CD8-positive, alpha-beta memory T cell (primary cell): ENCODE measurements at regions not wholly inside any gene's neighbourhood (a gene's known extent, or its start where the extent isn't known, plus 50 kb on each side); places are given as distances from the start of the nearest gene placed in this dataset.
"Not testable (repeated sequence)": the region's sequence is repeated elsewhere in the genome, so short reads cannot be mapped to it uniquely, and the experiment has no call there.

ENCODE experiments used
- CTCF ChIA-PET: fragments of 350-600 bp; sonication (Branson Sonifier 250); formaldehyde crosslinking; loops from one replicate; lab custom pipeline; 2021; ENCODE audit warnings: antibody characterized with exemption; lab: Charles Lee
- POLR2A ChIA-PET: fragments of 350-600 bp; sonication (Branson Sonifier 250); formaldehyde crosslinking; loops from one replicate; lab custom pipeline; 2021; ENCODE audit warnings: antibody characterized with exemption; lab: Charles Lee
- DNase-seq, 5 donors: peaks; one replicate each; pipeline versions ENCODE4 v3.0.0 to v3.0.0-alpha.2; 2020 to 2022; ENCODE audit warnings: mixed read lengths in 1 of 5
- H3K27ac ChIP-seq: one replicate; pipeline ENCODE4 v1.7.0; 2013; ENCODE audit warnings: low read depth, mild to moderate bottlenecking, low read length, moderate library complexity
- H3K27me3 ChIP-seq: 2 replicates; pipeline ENCODE4 v1.7.0; 2013; ENCODE audit warnings: low read length, mild to moderate bottlenecking; ENCODE audit not compliant: insufficient read depth, poor library complexity, severe bottlenecking
- H3K36me3 ChIP-seq: 2 replicates; pipeline ENCODE4 v1.7.0; 2013; ENCODE audit warnings: mild to moderate bottlenecking, low read length, moderate library complexity; ENCODE audit not compliant: insufficient read depth
- H3K4me1 ChIP-seq: 2 replicates; pipeline ENCODE4 v1.7.0; 2013; ENCODE audit warnings: mild to moderate bottlenecking, low read length, moderate library complexity; ENCODE audit not compliant: insufficient read depth
- H3K4me3 ChIP-seq: 2 replicates; pipeline ENCODE4 v1.7.0; 2013; ENCODE audit warnings: mild to moderate bottlenecking, low read length
- H3K9me3 ChIP-seq: 2 replicates; pipeline ENCODE4 v1.7.0; 2013; ENCODE audit warnings: mild to moderate bottlenecking, low read length
- H3K27ac Mint-ChIP-seq, 8 donors: one replicate each; pipeline ENCODE4 v1.8.0; 2020 to 2021; ENCODE audit warnings: mixed read lengths in 8 of 8, mild to moderate bottlenecking in 6 of 8, inconsistent platforms in 3 of 8, moderate library complexity in 3 of 8
- H3K27me3 Mint-ChIP-seq, 2 donors: one replicate each; pipeline ENCODE4 v1.8.0; 2020 to 2021; ENCODE audit warnings: mixed read lengths in 2 of 2, mild to moderate bottlenecking in 1 of 2, moderate library complexity in 1 of 2
- H3K36me3 Mint-ChIP-seq, 3 donors: one replicate each; pipeline ENCODE4 v1.8.0; 2020 to 2021; ENCODE audit warnings: mixed read lengths in 3 of 3, inconsistent platforms in 1 of 3, mild to moderate bottlenecking in 1 of 3
- H3K4me1 Mint-ChIP-seq, 3 donors: one replicate each; pipeline ENCODE4 v1.8.0; 2020 to 2021; ENCODE audit warnings: mixed read lengths in 3 of 3, inconsistent platforms in 1 of 3, mild to moderate bottlenecking in 1 of 3
- H3K4me3 Mint-ChIP-seq, 7 donors: one replicate each; pipeline ENCODE4 v1.8.0; 2020 to 2021; ENCODE audit warnings: mixed read lengths in 7 of 7, mild to moderate bottlenecking in 6 of 7, moderate library complexity in 4 of 7, inconsistent platforms in 2 of 7
- H3K9me3 Mint-ChIP-seq, 5 donors: one replicate each; pipeline ENCODE4 v1.8.0; 2020 to 2022; ENCODE audit warnings: mixed read lengths in 5 of 5, mild to moderate bottlenecking in 3 of 5, moderate library complexity in 2 of 5, inconsistent platforms in 1 of 5

DNA sequence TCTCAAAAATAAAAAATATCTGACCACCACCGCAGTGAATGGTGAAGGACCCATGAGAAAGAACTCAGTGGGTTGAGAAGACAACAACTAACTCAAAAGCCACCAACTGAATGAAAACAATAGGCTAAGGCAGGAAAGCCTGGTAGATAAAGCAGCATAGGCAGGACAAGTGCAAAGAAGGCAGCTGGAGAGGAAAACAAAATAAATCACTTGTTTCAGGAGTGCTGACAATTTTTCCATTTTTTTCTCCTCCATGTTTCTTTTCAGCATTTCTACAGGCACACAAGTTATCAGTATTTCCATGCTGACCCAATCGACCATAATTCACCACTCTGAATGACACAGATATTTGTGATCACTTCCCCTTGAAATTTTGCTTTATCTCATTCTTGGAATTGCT, 597.8 kb downstream of the LIG4 start:
- H3K4me3 Mint-ChIP-seq = no peak overlapping the region
- no peaks in the 10 kb centered on the region for H3K27me3 Mint-ChIP-seq
- Histone ChIP-seq H3K36me3 (no peaks in the 10 kb centered on the region), H3K27me3 (no peaks in the 10 kb centered on the region), H3K4me3 (no peak overlapping the region), H3K9me3 (no peaks in the 10 kb centered on the region), H3K4me1 (no peaks in the 10 kb centered on the region), H3K27ac (no peak overlapping the region)
- H3K36me3 Mint-ChIP-seq = no peaks in the 10 kb centered on the region
- ChIA-PET CTCF (no interaction called here), POLR2A (no interaction called here)
- no peak overlapping the region for H3K27ac Mint-ChIP-seq
- H3K4me1 Mint-ChIP-seq = no peaks in the 10 kb centered on the region
- DNase-seq = no peak
- peaks cover 5 to 10% (median 8%) of the 10 kb centered on the region in 5 donors for H3K9me3 Mint-ChIP-seq

DNA sequence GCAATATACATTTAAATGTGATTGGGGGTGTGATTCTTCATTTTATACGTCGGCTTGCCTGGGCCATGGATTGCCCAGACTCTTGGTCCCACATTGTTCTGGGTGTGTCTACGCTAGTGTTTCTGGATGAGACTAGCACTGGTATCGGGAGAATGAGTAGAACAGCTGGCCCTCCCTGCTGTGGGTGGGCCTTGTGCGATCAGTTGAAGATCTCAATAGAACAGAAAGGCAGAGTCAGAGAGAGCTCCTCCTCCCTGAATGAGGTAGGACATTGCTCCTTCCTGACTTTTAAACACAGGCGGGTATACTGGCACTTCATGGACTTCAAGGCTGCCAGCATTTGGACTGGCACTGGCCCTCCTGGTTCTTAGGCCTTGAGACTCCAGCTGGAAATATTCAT, 603.0 kb downstream of the LIG4 start:
- peaks cover 8 to 22% (median 12%) of the 10 kb centered on the region in 5 donors for H3K9me3 Mint-ChIP-seq
- POLR2A ChIA-PET = no interaction called here
- Histone ChIP-seq H3K4me1 (no peaks in the 10 kb centered on the region), H3K4me3 (no peak overlapping the region), H3K27ac (no peak overlapping the region), H3K9me3 (no peaks in the 10 kb centered on the region), H3K36me3 (no peaks in the 10 kb centered on the region), H3K27me3 (no peaks in the 10 kb centered on the region)
- H3K27ac Mint-ChIP-seq = no peak overlapping the region
- H3K36me3 Mint-ChIP-seq = no peaks in the 10 kb centered on the region
- H3K4me1 Mint-ChIP-seq = no peaks in the 10 kb centered on the region
- H3K4me3 Mint-ChIP-seq = no peak overlapping the region
- H3K27me3 Mint-ChIP-seq = no peaks in the 10 kb centered on the region
- DNase-seq = no peak
- CTCF ChIA-PET = no interaction called here

DNA sequence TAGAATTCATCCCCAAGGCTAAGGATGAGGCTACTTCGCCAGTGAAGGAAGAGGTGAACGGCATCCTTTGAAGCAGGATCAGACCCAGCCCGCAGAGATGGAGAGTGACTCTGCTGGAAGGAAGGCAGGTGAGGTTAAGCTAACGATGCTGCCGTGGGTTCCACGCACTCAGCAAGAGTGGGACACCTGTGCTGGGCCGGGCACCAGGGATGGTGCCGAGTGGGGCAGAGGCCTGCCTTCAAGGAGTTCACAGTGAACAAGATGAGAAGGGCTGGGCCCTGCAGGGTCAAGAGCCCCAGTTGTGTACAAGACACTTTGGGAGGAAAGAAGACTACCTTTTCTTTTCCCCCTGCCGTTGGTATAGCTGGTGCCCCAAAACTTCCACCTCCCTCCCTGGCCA, 606.6 kb downstream of the LIG4 start:
- H3K27me3 ChIP-seq = no peaks in the 10 kb centered on the region
- Mint-ChIP-seq H3K27ac (no peak overlapping the region), H3K36me3 (no peaks in the 10 kb centered on the region), H3K27me3 (no peaks in the 10 kb centered on the region), H3K9me3 (peaks cover 6 to 25% (median 12%) of the 10 kb centered on the region in 5 donors), H3K4me3 (no peak overlapping the region), H3K4me1 (no peaks in the 10 kb centered on the region)
- no peaks in the 10 kb centered on the region for H3K9me3 ChIP-seq
- no peaks in the 10 kb centered on the region for H3K36me3 ChIP-seq
- no peak overlapping the region for H3K4me3 ChIP-seq
- DNase-seq = no peak
- CTCF ChIA-PET = no interaction called here
- POLR2A ChIA-PET = no interaction called here
- H3K4me1 ChIP-seq = no peaks in the 10 kb centered on the region
- H3K27ac ChIP-seq = no peak overlapping the region

DNA sequence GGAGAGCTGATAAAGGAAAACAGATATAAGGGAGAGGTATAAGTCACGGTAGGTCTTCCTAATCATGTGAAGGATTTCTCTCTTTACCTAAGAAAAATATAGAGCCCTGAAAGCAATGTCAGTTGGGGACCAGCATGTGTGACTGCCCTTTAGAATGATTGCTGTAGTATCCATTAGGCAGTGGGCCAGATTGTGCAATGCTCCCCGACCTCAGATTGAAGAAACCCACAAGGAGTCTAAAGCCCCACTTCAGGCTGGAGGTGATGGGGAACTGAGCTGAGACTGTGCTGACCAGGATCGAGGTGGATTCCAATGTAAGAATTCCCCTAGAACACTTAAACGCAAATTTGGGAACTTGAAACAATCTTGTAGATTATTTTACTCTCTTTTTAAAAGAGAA, 614.4 kb downstream of the LIG4 start:
- no peaks in the 10 kb centered on the region for H3K4me1 ChIP-seq
- H3K4me3 ChIP-seq = no peak overlapping the region
- Mint-ChIP-seq H3K27me3 (peaks cover 0 to 2% of the 10 kb centered on the region in 2 donors), H3K4me3 (no peak overlapping the region), H3K27ac (no peak overlapping the region), H3K4me1 (no peaks in the 10 kb centered on the region), H3K9me3 (peaks cover 2 to 17% (median 4%) of the 10 kb centered on the region in 5 donors), H3K36me3 (no peaks in the 10 kb centered on the region)
- no peak for DNase-seq
- ChIA-PET POLR2A (no interaction called here), CTCF (no interaction called here)
- no peaks in the 10 kb centered on the region for H3K9me3 ChIP-seq
- no peaks in the 10 kb centered on the region for H3K36me3 ChIP-seq
- no peak overlapping the region for H3K27ac ChIP-seq
- no peaks in the 10 kb centered on the region for H3K27me3 ChIP-seq

DNA sequence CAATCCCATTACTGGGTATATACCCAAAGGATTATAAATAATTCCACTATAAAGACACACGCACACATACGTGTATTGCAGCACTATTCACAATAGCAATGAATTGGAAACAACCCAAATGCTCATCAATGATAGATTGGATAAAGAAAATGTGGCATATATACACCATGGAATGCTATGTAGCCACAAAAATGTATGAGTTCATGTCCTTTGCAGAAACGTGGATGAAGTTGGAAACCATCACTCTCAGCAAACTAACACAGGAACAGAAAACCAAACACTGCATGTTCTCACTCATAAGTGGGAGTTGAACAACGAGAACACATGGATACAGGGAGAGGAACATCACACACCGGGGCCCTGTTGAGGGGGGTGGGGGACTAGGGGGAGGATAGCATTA, 619.0 kb downstream of the LIG4 start:
- H3K4me1 ChIP-seq, H3K9me3 ChIP-seq, POLR2A ChIA-PET, H3K27ac Mint-ChIP-seq, H3K36me3 Mint-ChIP-seq, H3K27ac ChIP-seq, DNase-seq, H3K27me3 Mint-ChIP-seq, H3K4me3 ChIP-seq, CTCF ChIA-PET, H3K36me3 ChIP-seq, H3K27me3 ChIP-seq, H3K4me3 Mint-ChIP-seq, H3K4me1 Mint-ChIP-seq: not testable (repeated sequence)
- H3K9me3 Mint-ChIP-seq = peaks cover 0 to 26% (median 10%) of the 10 kb centered on the region in 5 donors

DNA sequence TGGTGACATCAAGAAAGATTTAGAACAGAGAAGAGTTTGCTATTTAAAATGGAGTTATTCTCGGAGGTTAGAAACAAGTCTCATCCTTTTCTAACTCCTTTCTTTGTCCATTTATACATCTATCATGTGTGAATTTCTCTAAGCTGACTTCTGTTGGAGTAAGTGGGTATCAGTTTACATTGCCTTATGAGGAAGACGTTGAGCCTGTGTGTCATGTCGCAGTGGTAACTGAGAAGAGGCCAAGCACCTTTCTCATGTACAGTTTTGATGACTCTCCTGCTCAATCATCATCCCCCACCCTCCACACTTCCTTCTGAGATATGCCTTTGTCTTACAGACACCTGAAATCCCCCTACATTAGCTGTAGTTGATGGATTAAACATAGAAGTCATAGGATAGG, 624.8 kb downstream of the LIG4 start:
- Histone ChIP-seq H3K27ac (no peak overlapping the region), H3K36me3 (no peaks in the 10 kb centered on the region), H3K4me3 (no peak overlapping the region), H3K4me1 (no peaks in the 10 kb centered on the region), H3K9me3 (no peaks in the 10 kb centered on the region), H3K27me3 (no peaks in the 10 kb centered on the region)
- ChIA-PET POLR2A (no interaction called here), CTCF (no interaction called here)
- DNase-seq = no peak
- no peaks in the 10 kb centered on the region for H3K4me1 Mint-ChIP-seq
- no peak overlapping the region for H3K27ac Mint-ChIP-seq
- H3K27me3 Mint-ChIP-seq = no peaks in the 10 kb centered on the region
- H3K9me3 Mint-ChIP-seq = peaks cover 0 to 25% (median 5%) of the 10 kb centered on the region in 5 donors
- H3K4me3 Mint-ChIP-seq = no peak overlapping the region
- no peaks in the 10 kb centered on the region for H3K36me3 Mint-ChIP-seq

DNA sequence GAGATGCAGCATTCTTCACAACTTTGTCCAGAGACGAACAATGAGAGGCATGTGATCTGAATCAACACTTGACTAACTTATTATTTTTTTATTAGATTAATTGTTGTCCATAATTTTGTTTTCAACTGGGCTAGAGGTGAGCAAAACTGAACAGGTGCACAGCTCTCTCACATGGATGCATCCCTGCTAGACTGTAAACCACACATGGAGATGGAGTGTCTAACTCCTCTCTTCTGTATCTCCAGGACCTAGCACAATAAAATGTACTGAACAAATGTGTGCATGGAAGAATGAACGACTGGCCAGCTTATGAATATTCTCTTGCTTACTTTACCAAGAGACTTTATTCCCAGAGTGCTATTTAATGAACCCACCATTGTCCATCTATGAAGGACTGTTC, 627.7 kb downstream of the LIG4 start:
- Histone ChIP-seq H3K36me3 (no peaks in the 10 kb centered on the region), H3K27me3 (no peaks in the 10 kb centered on the region), H3K9me3 (no peaks in the 10 kb centered on the region), H3K27ac (no peak overlapping the region), H3K4me1 (no peaks in the 10 kb centered on the region), H3K4me3 (no peak overlapping the region)
- no peak for DNase-seq
- ChIA-PET CTCF (no interaction called here), POLR2A (no interaction called here)
- Mint-ChIP-seq H3K27ac (no peak overlapping the region), H3K36me3 (no peaks in the 10 kb centered on the region), H3K4me1 (no peaks in the 10 kb centered on the region), H3K27me3 (no peaks in the 10 kb centered on the region), H3K9me3 (peaks cover 0 to 32% (median 4%) of the 10 kb centered on the region in 5 donors), H3K4me3 (no peak overlapping the region)

DNA sequence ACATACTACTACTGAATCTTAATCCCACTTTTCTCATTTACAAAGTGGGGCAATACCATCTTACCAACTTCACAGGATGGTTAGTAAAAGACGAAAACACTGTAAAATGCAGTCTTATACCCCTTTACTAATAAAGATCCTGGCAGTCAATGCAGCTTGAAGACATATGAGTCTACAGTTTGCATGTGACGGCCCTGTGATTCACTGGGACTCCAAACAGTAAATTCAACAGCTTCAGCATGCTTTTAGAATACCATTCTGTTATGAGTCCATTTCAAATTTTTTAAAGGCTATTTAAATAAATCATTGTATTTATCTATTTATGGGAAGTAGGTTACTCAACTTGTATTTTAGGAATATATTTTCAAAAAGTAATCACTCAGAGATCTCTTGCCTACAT, 629.1 kb downstream of the LIG4 start:
- Histone ChIP-seq H3K27me3 (no peaks in the 10 kb centered on the region), H3K4me1 (no peaks in the 10 kb centered on the region), H3K36me3 (no peaks in the 10 kb centered on the region), H3K9me3 (no peaks in the 10 kb centered on the region), H3K27ac (no peak overlapping the region), H3K4me3 (no peak overlapping the region)
- no peak overlapping the region for H3K27ac Mint-ChIP-seq
- H3K4me3 Mint-ChIP-seq = no peak overlapping the region
- H3K27me3 Mint-ChIP-seq = no peaks in the 10 kb centered on the region
- H3K36me3 Mint-ChIP-seq = no peaks in the 10 kb centered on the region
- no peaks in the 10 kb centered on the region for H3K4me1 Mint-ChIP-seq
- H3K9me3 Mint-ChIP-seq = peaks cover 0 to 32% (median 4%) of the 10 kb centered on the region in 5 donors
- CTCF ChIA-PET = no interaction called here
- POLR2A ChIA-PET = no interaction called here
- no peak for DNase-seq
